ENCODE measurements at regions not wholly inside any gene's neighbourhood (a gene's known extent, or its start where the extent isn't known, plus 50 kb on each side); places are given as distances from the start of the nearest gene placed in this dataset.

DNA sequence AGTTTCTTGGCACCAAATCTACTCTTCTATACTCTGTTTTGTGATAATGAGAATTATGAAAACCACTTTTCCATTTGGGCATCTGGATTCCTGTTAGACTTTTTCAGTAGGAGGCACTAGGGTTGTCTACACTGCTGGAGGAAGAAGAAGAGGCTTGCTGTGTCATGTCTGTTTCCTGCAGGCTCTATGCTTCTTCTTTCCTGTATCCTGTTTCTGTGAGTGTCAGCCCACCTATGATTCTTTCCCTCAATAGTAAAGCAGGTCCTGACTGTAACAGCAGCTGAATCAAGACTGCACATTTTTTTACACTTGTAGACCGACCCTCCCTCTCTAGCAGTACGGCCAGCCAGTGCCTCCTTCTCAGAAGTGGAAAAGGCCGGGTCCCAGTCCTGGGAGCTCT, 603.9 kb downstream of the HDGFL1 start:
- ChIA-PET POLR2A (no interaction called here), CTCF (no interaction called here)
- Histone ChIP-seq H3K9me3 (ENCODE audit: control insufficient read depth, insufficient read depth, low read depth, low read length) (no peaks in the 10 kb centered on the region), H3K27ac (ENCODE audit: extremely low read depth, low read depth, low read length) (no peak overlapping the region), H3K4me3 (ENCODE audit: low read depth, low read length) (no peak overlapping the region), H3K4me1 (ENCODE audit: control insufficient read depth, insufficient read depth, low read length) (peaks cover 3% of the 10 kb centered on the region), H3K36me3 (ENCODE audit: control insufficient read depth in 2 of 2, insufficient read depth in 1 of 2, low read length in 2 of 2) (no peaks in the 10 kb centered on the region)
- TF ChIP-seq IKZF3 (tag by site-specific recombination; IDR thresholded peaks at IDR 0.05) (no peak), ZNF707 (tag by site-specific recombination; IDR thresholded peaks at IDR 0.05) (no peak), ZNF558 (tag by site-specific recombination; IDR thresholded peaks at IDR 0.05) (no peak)

DNA sequence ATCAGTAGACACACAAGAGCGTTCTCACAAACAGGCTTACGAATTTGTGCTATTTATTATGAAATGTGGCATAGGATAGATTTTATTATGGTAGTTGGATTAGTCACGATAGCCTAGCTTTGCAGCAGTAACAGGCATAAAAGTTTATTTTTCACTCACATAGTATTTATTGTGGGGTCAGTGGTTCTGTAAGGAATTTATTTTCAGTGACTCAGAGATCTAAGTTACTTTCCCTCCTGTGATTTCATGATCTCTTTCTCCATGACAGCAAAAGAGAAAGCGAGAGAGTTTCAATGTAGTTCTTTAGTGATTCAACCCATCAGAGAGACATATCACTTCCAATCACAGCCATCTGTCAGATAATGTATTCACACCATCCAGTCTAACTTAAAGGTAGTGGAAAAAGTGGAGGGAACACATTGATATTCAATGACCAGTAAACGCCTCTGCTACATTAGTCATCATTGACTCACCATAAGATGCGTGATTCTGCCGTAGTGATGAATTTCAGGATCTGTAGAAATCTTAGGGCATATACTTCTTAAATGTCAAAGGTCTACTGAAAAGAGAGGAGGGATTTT, 605.5 kb downstream of the HDGFL1 start:
- TF ChIP-seq, protein P1, sequence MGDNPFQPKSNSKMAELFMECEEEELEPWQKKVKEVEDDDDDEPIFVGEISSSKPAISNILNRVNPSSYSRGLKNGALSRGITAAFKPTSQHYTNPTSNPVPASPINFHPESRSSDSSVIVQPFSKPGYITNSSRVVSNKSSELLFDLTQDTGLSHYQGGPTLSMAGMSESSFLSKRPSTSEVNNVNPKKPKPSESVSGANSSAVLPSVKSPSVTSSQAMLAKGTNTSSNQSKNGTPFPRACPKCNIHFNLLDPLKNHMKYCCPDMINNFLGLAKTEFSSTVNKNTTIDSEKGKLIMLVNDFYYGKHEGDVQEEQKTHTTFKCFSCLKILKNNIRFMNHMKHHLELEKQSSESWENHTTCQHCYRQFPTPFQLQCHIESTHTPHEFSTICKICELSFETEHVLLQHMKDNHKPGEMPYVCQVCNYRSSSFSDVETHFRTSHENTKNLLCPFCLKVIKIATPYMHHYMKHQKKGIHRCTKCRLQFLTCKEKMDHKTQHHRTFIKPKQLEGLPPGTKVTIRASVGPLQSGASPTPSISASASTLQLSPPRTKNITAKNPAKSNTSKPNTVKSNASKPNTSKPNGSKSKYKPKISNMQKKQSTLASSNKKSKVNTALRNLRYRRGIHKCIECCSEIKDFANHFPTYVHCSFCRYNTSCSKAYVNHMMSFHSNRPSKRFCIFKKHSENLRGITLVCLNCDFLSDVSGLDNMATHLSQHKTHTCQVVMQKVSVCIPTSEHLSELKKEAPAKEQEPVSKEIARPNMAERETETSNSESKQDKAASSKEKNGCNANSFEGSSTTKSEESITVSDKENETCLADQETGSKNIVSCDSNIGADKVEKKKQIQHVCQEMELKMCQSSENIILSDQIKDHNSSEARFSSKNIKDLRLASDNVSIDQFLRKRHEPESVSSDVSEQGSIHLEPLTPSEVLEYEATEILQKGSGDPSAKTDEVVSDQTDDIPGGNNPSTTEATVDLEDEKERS (tag by site-specific recombination; IDR thresholded peaks at IDR 0.05), result no peak
- TF ChIP-seq ZNF132 (tag by site-specific recombination; IDR thresholded peaks at IDR 0.05; ENCODE audit: borderline replicate concordance) (no peak), ZNF214 (tag by site-specific recombination; IDR thresholded peaks at IDR 0.05; ENCODE audit: borderline replicate concordance) (no peak), ZNF266 (tag by site-specific recombination; IDR thresholded peaks at IDR 0.05; ENCODE audit: low read depth) (no peak), ZNF341 (tag by site-specific recombination; IDR thresholded peaks at IDR 0.05; ENCODE audit: low read depth) (no peak), ZNF777 (tag by site-specific recombination; IDR thresholded peaks at IDR 0.05; ENCODE audit: borderline replicate concordance) (no peak), KLF9 (tag by site-specific recombination; IDR thresholded peaks at IDR 0.05; ENCODE audit: low read depth) (no peak), ZNF16 (tag by site-specific recombination; IDR thresholded peaks at IDR 0.05; ENCODE audit: low read depth) (no peak), ZNF514 (tag by site-specific recombination; IDR thresholded peaks at IDR 0.05) (no peak), ZNF169 (tag by site-specific recombination; IDR thresholded peaks at IDR 0.05) (no peak), ZNF571 (tag by site-specific recombination; IDR thresholded peaks at IDR 0.05) (no peak), ZNF292 (tag by site-specific recombination; IDR thresholded peaks at IDR 0.05; ENCODE audit: borderline replicate concordance, low read depth) (no peak)
- TF ChIP-seq, protein P2, sequence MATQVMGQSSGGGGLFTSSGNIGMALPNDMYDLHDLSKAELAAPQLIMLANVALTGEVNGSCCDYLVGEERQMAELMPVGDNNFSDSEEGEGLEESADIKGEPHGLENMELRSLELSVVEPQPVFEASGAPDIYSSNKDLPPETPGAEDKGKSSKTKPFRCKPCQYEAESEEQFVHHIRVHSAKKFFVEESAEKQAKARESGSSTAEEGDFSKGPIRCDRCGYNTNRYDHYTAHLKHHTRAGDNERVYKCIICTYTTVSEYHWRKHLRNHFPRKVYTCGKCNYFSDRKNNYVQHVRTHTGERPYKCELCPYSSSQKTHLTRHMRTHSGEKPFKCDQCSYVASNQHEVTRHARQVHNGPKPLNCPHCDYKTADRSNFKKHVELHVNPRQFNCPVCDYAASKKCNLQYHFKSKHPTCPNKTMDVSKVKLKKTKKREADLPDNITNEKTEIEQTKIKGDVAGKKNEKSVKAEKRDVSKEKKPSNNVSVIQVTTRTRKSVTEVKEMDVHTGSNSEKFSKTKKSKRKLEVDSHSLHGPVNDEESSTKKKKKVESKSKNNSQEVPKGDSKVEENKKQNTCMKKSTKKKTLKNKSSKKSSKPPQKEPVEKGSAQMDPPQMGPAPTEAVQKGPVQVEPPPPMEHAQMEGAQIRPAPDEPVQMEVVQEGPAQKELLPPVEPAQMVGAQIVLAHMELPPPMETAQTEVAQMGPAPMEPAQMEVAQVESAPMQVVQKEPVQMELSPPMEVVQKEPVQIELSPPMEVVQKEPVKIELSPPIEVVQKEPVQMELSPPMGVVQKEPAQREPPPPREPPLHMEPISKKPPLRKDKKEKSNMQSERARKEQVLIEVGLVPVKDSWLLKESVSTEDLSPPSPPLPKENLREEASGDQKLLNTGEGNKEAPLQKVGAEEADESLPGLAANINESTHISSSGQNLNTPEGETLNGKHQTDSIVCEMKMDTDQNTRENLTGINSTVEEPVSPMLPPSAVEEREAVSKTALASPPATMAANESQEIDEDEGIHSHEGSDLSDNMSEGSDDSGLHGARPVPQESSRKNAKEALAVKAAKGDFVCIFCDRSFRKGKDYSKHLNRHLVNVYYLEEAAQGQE (tag by site-specific recombination; IDR thresholded peaks at IDR 0.05), result no peak
- TF ChIP-seq, protein P3, sequence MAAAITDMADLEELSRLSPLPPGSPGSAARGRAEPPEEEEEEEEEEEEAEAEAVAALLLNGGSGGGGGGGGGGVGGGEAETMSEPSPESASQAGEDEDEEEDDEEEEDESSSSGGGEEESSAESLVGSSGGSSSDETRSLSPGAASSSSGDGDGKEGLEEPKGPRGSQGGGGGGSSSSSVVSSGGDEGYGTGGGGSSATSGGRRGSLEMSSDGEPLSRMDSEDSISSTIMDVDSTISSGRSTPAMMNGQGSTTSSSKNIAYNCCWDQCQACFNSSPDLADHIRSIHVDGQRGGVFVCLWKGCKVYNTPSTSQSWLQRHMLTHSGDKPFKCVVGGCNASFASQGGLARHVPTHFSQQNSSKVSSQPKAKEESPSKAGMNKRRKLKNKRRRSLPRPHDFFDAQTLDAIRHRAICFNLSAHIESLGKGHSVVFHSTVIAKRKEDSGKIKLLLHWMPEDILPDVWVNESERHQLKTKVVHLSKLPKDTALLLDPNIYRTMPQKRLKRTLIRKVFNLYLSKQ (tag by site-specific recombination; IDR thresholded peaks at IDR 0.05; ENCODE audit: borderline replicate concordance), result no peak
- H3K4me3 ChIP-seq (ENCODE audit: low read depth, low read length), result no peak overlapping the region
- POLR2A ChIA-PET, result no interaction called here

More for the DNA sequence above, 605.5 kb downstream of the HDGFL1 start:
- no peaks in the 10 kb centered on the region for H3K36me3 ChIP-seq (ENCODE audit: control insufficient read depth in 2 of 2, insufficient read depth in 1 of 2, low read length in 2 of 2)
- peaks cover 6% of the 10 kb centered on the region for H3K4me1 ChIP-seq (ENCODE audit: control insufficient read depth, insufficient read depth, low read length)
- CTCF ChIA-PET, result no interaction called here
- no peaks in the 10 kb centered on the region for H3K9me3 ChIP-seq (ENCODE audit: control insufficient read depth, insufficient read depth, low read depth, low read length)
- H3K27ac ChIP-seq (ENCODE audit: extremely low read depth, low read depth, low read length), result no peak overlapping the region
